GM13976 (cell line): ENCODE measurements at regions not wholly inside any gene's neighbourhood (a gene's known extent, or its start where the extent isn't known, plus 50 kb on each side); places are given as distances from the start of the nearest gene placed in this dataset.

Experiments
- DNase-seq: peaks from one replicate; pipeline ENCODE4 v3.0.0; 2012; ENCODE audit warnings: low spot score
- CTCF ChIP-seq: IDR thresholded peaks from 2 replicates; pipeline ENCODE4 v1.5.1; 2012; ENCODE audit warnings: borderline replicate concordance, mild to moderate bottlenecking; ENCODE audit not compliant: insufficient read depth; ENCODE audit errors: extremely low read depth, missing control alignments, control extremely low read depth
- in situ Hi-C: fragments of 300-500 bp; cut with MboI; formaldehyde crosslinking; loops from one replicate; pipeline ENCODE4 v1.12.0; 2022; ENCODE audit warnings: low sequenced_read_pairs, mixed read lengths, inconsistent platforms; ENCODE audit not compliant: unreplicated experiment

DNA sequence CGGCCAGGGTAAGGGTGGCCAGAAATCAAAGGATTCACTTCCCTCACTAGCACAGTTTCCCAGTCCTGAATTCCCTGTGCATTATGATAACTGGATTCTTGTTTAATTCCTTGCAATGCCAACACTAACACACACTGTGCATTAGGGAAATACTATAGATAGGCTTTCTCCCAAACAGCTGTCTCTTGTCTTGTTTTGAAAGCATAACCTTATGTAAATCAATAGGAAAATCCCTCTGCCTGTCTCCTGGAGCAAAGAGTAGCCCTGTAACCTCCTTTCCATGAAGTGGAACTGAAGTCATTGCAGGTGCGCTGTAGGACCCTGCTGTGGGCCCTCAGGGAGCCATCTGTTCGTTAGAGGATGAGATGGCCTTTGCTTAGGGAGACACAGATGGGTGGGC is 82.8 kb upstream of the FAM171A1 start:
- DNase-seq = no peak
- TF ChIP-seq CTCF = no peak
- in situ Hi-C loops = no loop called here

GRCh38 chr10:15453457-15453856 is 82.4 kb upstream of the FAM171A1 start:
- no peak for DNase-seq
- no peak for TF ChIP-seq CTCF

GRCh38 chr10:15452545-15452944 is 81.5 kb upstream of the FAM171A1 start:
- in situ Hi-C loops = no loop called here
- no peak for TF ChIP-seq CTCF
- no peak for DNase-seq

More at GRCh38 chr10:15453457-15453856, 82.4 kb upstream of the FAM171A1 start:
- in situ Hi-C loops = no loop called here

GRCh38 chr10:15451137-15452094 is 80.3 kb upstream of the FAM171A1 start:
- no peak for TF ChIP-seq CTCF
- in situ Hi-C loops = no loop called here
- DNase-seq = no peak

- TF ChIP-seq CTCF = no peak
- no peak for DNase-seq
- in situ Hi-C loops = no loop called here
Observed at GRCh38 chr10:15448598-15448997, 77.5 kb upstream of the FAM171A1 start.

GRCh38 chr10:15445006-15445390 is 73.9 kb upstream of the FAM171A1 start:
- DNase-seq = no peak
- TF ChIP-seq CTCF = no peak
- in situ Hi-C loops = no loop called here
